Body of pancreas (tissue), 4 donors: ENCODE measurements at regions not wholly inside any gene's neighbourhood (a gene's known extent, or its start where the extent isn't known, plus 50 kb on each side); places are given as distances from the start of the nearest gene placed in this dataset.

Experiments used
- ATAC-seq: fragments of 150-250 bp; one replicate; pipeline ENCODE4 v1.9.1; 2016
- DNase-seq, 4 donors: peaks; one replicate each; pipeline ENCODE4 v3.0.0-alpha.2; 2019
- H3K27ac ChIP-seq, 4 donors: fragments of 200-600 bp; sonication (generic); 1 replicate in 3 of 4; 2 replicates in 1 of 4; pipeline versions ENCODE4 v1.5.1 to v1.6.1; 2016 to 2019; ENCODE audit warnings: mild to moderate bottlenecking in 1 of 4, mixed read lengths in 1 of 4, moderate library complexity in 1 of 4
- H3K27me3 ChIP-seq, 2 donors: fragments of 200-600 bp; sonication (generic); one replicate each; pipeline ENCODE4 v1.6.0; 2016; ENCODE audit warnings: mild to moderate bottlenecking in 1 of 2
- H3K36me3 ChIP-seq, 2 donors: fragments of 200-600 bp; sonication (generic); replicated peaks in 1 of 2; 2 replicates each; pipeline ENCODE4 v1.5.1; 2016; ENCODE audit warnings: low read depth in 2 of 2; ENCODE audit not compliant: insufficient read depth in 1 of 2
- H3K4me1 ChIP-seq: fragments of 200-600 bp; sonication (generic); one replicate; pipeline ENCODE4 v1.6.0; 2016
- H3K4me3 ChIP-seq, 2 donors: fragments of 200-600 bp; sonication (generic); 1 replicate in 1 of 2; 2 replicates in 1 of 2; pipeline ENCODE4 v1.5.1; 2016 to 2019
- H3K9me3 ChIP-seq, 3 donors: fragments of 200-600 bp; sonication (generic); 1 replicate in 2 of 3; 2 replicates in 1 of 3; pipeline ENCODE4 v1.5.1; 2016
- CTCF ChIP-seq, 7 experiments: fragments of 450-650 bp in 4 of 7; fragments of 200-600 bp in 3 of 7; sonication (generic) in 3 of 7; IDR thresholded peaks; one replicate each; pipeline ENCODE4 v1.5.1; 2016 to 2019; ENCODE audit warnings: antibody characterized with exemption in 7 of 7
- POLR2A ChIP-seq, 3 donors: fragments of 450-650 bp; IDR thresholded peaks; one replicate each; pipeline ENCODE4 v1.6.1; 2016; ENCODE audit warnings: antibody characterized with exemption in 3 of 3, mild to moderate bottlenecking in 2 of 3
- whole genome bisulfite sequencing, 2 donors: methylation state at CpG; one replicate each; pipeline ENCODE4 v1.1.5; 2017; 5-methylcytosine and 5-hydroxymethylcytosine counted together
- intact Hi-C: fragments of 100-400 bp; cut with DNase I; formaldehyde crosslinking; loops from one replicate; pipeline ENCODE4 v1.15.1; 2023

GRCh38 chr6:1229301-1229700 lies 82.6 kb upstream of the FOXQ1 start:
- Histone ChIP-seq H3K27ac (no peak overlapping the region), H3K4me1 (no peaks in the 10 kb centered on the region), H3K36me3 (no peaks in the 10 kb centered on the region), H3K27me3 (no peaks in the 10 kb centered on the region), H3K9me3 (no peaks in the 10 kb centered on the region), H3K4me3 (no peak overlapping the region)
- WGBS, 2 donors = 76 to 96% methylated on average over 6 to 7 of the region's 7 CpGs
- DNase-seq (no peak), ATAC-seq (no peak)
- TF ChIP-seq POLR2A (IDR thresholded peaks at IDR 0.05) = no peak
- TF ChIP-seq CTCF (IDR thresholded peaks at IDR 0.05) = no peak
- intact Hi-C loops = no loop called here

- Histone ChIP-seq H3K4me1 (no peaks in the 10 kb centered on the region), H3K27ac (no peak overlapping the region), H3K36me3 (no peaks in the 10 kb centered on the region), H3K27me3 (no peaks in the 10 kb centered on the region), H3K4me3 (no peak overlapping the region), H3K9me3 (no peaks in the 10 kb centered on the region)
- DNase-seq (no peak), ATAC-seq (no peak)
- 82 to 88% methylated on average over 9 of the region's 9 CpGs for WGBS, 2 donors
- intact Hi-C loops = no loop called here
- TF ChIP-seq CTCF (IDR thresholded peaks at IDR 0.05) = no peak
These were observed 83.1 kb upstream of the FOXQ1 start for GRCh38 chr6:1228754-1229191.

DNA sequence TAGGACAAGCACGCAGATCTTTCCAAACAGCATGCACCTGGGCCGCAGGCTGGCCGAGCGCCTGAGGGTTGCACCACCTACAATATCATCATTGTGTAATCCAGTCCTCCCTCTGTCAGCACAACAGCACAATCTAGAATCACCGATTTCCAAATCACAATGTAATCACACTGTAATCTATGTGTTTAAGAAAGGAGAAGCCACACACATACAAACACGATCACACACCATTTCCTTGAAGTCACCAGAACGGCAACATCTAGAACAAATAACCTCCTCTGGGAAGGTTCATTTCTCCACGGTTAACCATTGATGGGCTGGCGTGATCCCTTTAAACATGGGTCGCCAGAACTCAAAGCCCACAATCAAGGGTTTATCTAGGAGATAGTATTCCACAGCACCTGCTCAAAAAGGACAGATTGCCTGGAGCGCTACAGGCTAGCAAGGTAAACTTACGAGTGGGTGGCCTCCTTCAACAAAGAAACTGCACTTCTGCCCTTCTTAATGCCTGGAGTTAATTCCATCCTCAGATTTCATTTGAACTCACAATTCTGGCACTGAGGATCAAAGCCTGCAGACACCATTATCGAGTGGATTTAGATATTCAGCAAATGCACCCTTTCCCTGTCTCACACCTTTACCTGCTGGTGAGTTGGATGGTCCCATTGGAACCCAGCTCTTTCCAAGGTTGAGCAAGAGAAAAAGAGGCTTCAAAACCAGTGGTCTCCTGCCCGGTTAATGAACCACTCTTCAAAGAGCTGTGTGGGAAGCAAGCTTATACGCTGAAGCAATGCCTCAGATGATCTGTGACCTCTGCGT lies 83.8 kb upstream of the FOXQ1 start:
- TF ChIP-seq POLR2A (IDR thresholded peaks at IDR 0.05) = no peak
- Histone ChIP-seq H3K27me3 (no peaks in the 10 kb centered on the region), H3K9me3 (no peaks in the 10 kb centered on the region), H3K4me3 (no peak overlapping the region), H3K36me3 (no peaks in the 10 kb centered on the region), H3K4me1 (no peaks in the 10 kb centered on the region), H3K27ac (no peak overlapping the region)
- DNase-seq (no peak), ATAC-seq (no peak)
- WGBS, 2 donors = 57 to 72% methylated on average over 16 of the region's 16 CpGs
- intact Hi-C loops = no loop called here

DNA sequence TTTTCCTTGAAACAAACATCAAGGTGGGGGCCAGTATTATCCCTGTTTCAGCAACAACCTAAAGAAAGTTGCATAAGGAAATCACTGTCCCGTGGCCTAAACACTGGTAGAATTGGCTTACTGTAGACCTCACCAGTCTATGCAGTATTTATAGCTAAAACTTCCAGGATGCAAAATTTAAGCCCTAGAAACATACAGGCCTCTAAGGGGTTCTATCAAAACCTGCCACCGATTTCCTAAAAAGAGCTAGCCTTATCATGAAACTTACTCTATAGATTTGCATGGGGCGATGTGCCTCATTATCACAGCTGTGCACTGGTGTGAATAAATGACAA lies 84.3 kb upstream of the FOXQ1 start:
- DNase-seq (no peak), ATAC-seq (no peak)
- Histone ChIP-seq H3K36me3 (no peaks in the 10 kb centered on the region), H3K4me1 (no peaks in the 10 kb centered on the region), H3K27me3 (no peaks in the 10 kb centered on the region), H3K9me3 (no peaks in the 10 kb centered on the region), H3K27ac (no peak overlapping the region), H3K4me3 (no peak overlapping the region)
- TF ChIP-seq POLR2A (IDR thresholded peaks at IDR 0.05) = no peak
- no peak for TF ChIP-seq CTCF (IDR thresholded peaks at IDR 0.05)
- intact Hi-C loops = no loop called here
- 74 to 80% methylated on average over 3 of the region's 3 CpGs for WGBS, 2 donors

GRCh38 chr6:1226277-1227099 lies 85.4 kb upstream of the FOXQ1 start:
- H3K9me3 ChIP-seq = no peaks in the 10 kb centered on the region
- ATAC-seq = no peak
- H3K4me1 ChIP-seq = no peaks in the 10 kb centered on the region
- H3K36me3 ChIP-seq = no peaks in the 10 kb centered on the region
- DNase-seq = no peak
- 79 to 82% methylated on average over 18 of the region's 18 CpGs for WGBS, 2 donors
- no peak for TF ChIP-seq CTCF (IDR thresholded peaks at IDR 0.05)
- no peak for TF ChIP-seq POLR2A (IDR thresholded peaks at IDR 0.05)
- H3K27me3 ChIP-seq = no peaks in the 10 kb centered on the region
- no peak overlapping the region for H3K4me3 ChIP-seq
- intact Hi-C loops = no loop called here
- H3K27ac ChIP-seq = no peak overlapping the region
